Panc1 (cell line): ENCODE measurements at regions not wholly inside any gene's neighbourhood (a gene's known extent, or its start where the extent isn't known, plus 50 kb on each side); places are given as distances from the start of the nearest gene placed in this dataset.

ENCODE experiments used
- ATAC-seq: fragments of 200-7000 bp; cut with Tn5 transposase; 2 replicates; pipeline ENCODE4 v1.9.1; 2020; ENCODE audit warnings: mild to moderate bottlenecking, moderate library complexity
- BruUV-seq: library from RNA; stranded (reverse); fragments of 400-500 nt; replicated peaks from 2 replicates; lab custom pipeline; 2021; lab: Mats Ljungman, UMichigan
- CTCF ChIA-PET: fragments of 300-600 bp; sonication (Branson Sonifier 250); formaldehyde crosslinking; loops from one replicate; lab custom pipeline; 2022; ENCODE audit warnings: antibody characterized with exemption; lab: Charles Lee
- POLR2A ChIA-PET: fragments of 300-600 bp; sonication (Branson Sonifier 250); formaldehyde crosslinking; loops from one replicate; lab custom pipeline; 2022; ENCODE audit warnings: antibody characterized with exemption; lab: Charles Lee
- DNase-seq: peaks from one replicate; pipeline ENCODE4 v3.0.0-alpha.2; 2010; ENCODE audit warnings: low read depth, low spot score
- H3K27ac ChIP-seq: 2 replicates; pipeline ENCODE4 v1.5.1; 2011; ENCODE audit warnings: mild to moderate bottlenecking, low read length, inconsistent platforms
- H3K27me3 ChIP-seq: fragments of 200-500 bp; sonication (Bioruptor generic); 2 replicates; pipeline ENCODE4 v1.6.0; 2014; ENCODE audit warnings: low read length, inconsistent platforms; ENCODE audit not compliant: control insufficient read depth, insufficient read depth
- H3K36me3 ChIP-seq: fragments of 200-500 bp; sonication (Bioruptor generic); 2 replicates; pipeline ENCODE4 v1.5.1; 2014; ENCODE audit warnings: inconsistent platforms, mild to moderate bottlenecking, low read length, moderate library complexity; ENCODE audit not compliant: control insufficient read depth, insufficient read depth
- H3K4me1 ChIP-seq: 2 replicates; pipeline ENCODE4 v1.5.1; 2011; ENCODE audit warnings: inconsistent platforms, mild to moderate bottlenecking, low read length, moderate library complexity; ENCODE audit not compliant: control insufficient read depth, insufficient read depth
- H3K4me3 ChIP-seq, 2 experiments: 2 replicates each; pipeline ENCODE4 v1.5.1; 2011 to 2012; ENCODE audit warnings: low read depth in 2 of 2, low read length in 2 of 2, mild to moderate bottlenecking in 2 of 2, inconsistent platforms in 1 of 2, moderate library complexity in 1 of 2
- H3K9me3 ChIP-seq: fragments of 200-500 bp; sonication (Bioruptor generic); 2 replicates; pipeline ENCODE4 v1.5.1; 2014; ENCODE audit warnings: low read depth, mild to moderate bottlenecking, inconsistent platforms, low read length, moderate library complexity; ENCODE audit not compliant: control insufficient read depth, insufficient read depth
- CTCF ChIP-seq: fragments of 450-650 bp; IDR thresholded peaks from 2 replicates; pipeline ENCODE4 v1.5.1; 2017; ENCODE audit warnings: mild to moderate bottlenecking
- POLR2AphosphoS5 ChIP-seq: IDR thresholded peaks from 2 replicates; pipeline ENCODE4 v1.6.1; 2012; ENCODE audit warnings: mild to moderate bottlenecking, low read depth, low read length, moderate library complexity
- REST ChIP-seq, 2 experiments: IDR thresholded peaks; 2 replicates each; pipeline ENCODE4 v1.6.1; 2011 to 2012; ENCODE audit warnings: low read depth in 2 of 2, control low read depth in 1 of 2, low read length in 1 of 2, mild to moderate bottlenecking in 1 of 2, moderate library complexity in 1 of 2; ENCODE audit not compliant: insufficient read depth in 1 of 2
- SIN3A ChIP-seq: IDR thresholded peaks from 2 replicates; pipeline ENCODE4 v1.6.1; 2012; ENCODE audit warnings: low read depth, mild to moderate bottlenecking, low read length, moderate library complexity, borderline replicate concordance; ENCODE audit not compliant: insufficient read depth
- TCF7L2 ChIP-seq: IDR thresholded peaks from 2 replicates; pipeline ENCODE4 v1.6.1; 2011; ENCODE audit warnings: mild to moderate bottlenecking, low read depth, low read length, inconsistent platforms
- in situ Hi-C: cut with HindIII; loops from 2 replicates; pipeline ENCODE4 v1.10.0; 2016; ENCODE audit warnings: low sequenced_read_pairs, low pct_unique_long_range_greater_than_20kb
- intact Hi-C: fragments of 100-400 bp; cut with micrococcal nuclease; formaldehyde crosslinking; loops from one replicate; pipeline ENCODE4 v1.10.0; 2022; ENCODE audit not compliant: unreplicated experiment

DNA sequence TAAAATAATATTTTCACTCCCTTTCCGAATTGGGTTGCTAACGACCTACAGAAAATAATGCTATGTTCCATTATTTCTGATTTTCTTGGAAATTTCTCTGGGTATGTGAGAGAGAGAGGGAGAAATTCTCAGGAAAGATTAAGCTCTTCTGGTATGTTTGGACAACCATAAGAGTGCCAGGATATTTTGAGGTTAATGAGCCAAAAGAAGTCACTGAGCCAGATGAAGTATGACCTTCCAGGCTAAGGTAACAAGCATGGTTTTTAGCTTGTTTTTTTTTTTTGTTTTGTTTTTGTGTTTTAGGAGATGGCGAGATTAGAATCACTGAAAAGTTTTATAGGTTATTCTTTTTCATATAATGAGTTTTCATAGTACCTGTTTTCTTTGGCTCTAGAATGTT lies 171.0 kb upstream of the FOXP2 start:
- no peaks in the 10 kb centered on the region for H3K36me3 ChIP-seq
- intact Hi-C loops = no loop called here
- ChIA-PET POLR2A (no interaction called here), CTCF (no interaction called here)
- H3K27me3 ChIP-seq = no peaks in the 10 kb centered on the region
- H3K9me3 ChIP-seq = no peaks in the 10 kb centered on the region
- BruUV-seq = no TSS peak
- in situ Hi-C loops = no loop called here
- H3K4me1 ChIP-seq = no peaks in the 10 kb centered on the region
- TF ChIP-seq POLR2AphosphoS5 (no peak), CTCF (no peak), TCF7L2 (no peak), REST (IDR thresholded peaks at IDR 0.05; ENCODE audit: insufficient read depth in 1 of 2, low read depth in 2 of 2, low read length in 1 of 2) (no peak), SIN3A (no peak)
- H3K4me3 ChIP-seq = no peak overlapping the region
- no peak overlapping the region for H3K27ac ChIP-seq
- ATAC-seq (no peak), DNase-seq (no peak)

GRCh38 chr7:114242992-114243507 lies 171.6 kb upstream of the FOXP2 start:
- ATAC-seq (no peak), DNase-seq (no peak)
- no peak for TF ChIP-seq REST (IDR thresholded peaks at IDR 0.05; ENCODE audit: insufficient read depth in 1 of 2, low read depth in 2 of 2, low read length in 1 of 2)
- no peak for TF ChIP-seq SIN3A
- no peak for TF ChIP-seq TCF7L2
- no peak for TF ChIP-seq POLR2AphosphoS5
- TF ChIP-seq CTCF = no peak
- intact Hi-C loops = no loop called here
- H3K9me3 ChIP-seq = no peaks in the 10 kb centered on the region
- BruUV-seq = no TSS peak
- H3K4me1 ChIP-seq = no peaks in the 10 kb centered on the region
- ChIA-PET POLR2A (no interaction called here), CTCF (no interaction called here)
- no peaks in the 10 kb centered on the region for H3K27me3 ChIP-seq
- no peaks in the 10 kb centered on the region for H3K36me3 ChIP-seq
- no peak overlapping the region for H3K27ac ChIP-seq
- in situ Hi-C loops = no loop called here
- no peak overlapping the region for H3K4me3 ChIP-seq
